ENCODE measurements at regions not wholly inside any gene's neighbourhood (a gene's known extent, or its start where the extent isn't known, plus 50 kb on each side); places are given as distances from the start of the nearest gene placed in this dataset.

DNA sequence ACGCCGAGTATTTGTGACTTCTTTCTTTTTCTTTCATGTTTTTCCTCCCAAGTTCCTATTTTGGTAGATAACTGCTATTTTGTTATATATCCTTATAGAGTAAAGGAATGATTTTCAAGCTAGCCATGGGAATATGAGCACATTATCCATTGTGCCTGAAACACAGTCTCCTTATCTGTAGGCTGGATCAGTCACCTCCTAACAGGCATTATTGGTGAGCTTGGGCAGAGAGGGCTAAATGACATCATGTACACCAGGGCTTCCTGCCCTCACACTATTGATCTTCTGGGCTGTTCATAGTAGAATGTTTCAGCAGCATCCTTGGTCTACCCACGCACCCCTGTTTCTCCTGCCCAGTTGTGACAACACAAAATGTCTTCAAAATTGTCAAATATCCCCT is 88.1 kb upstream of the CTBP2 start:
- H3K9ac ChIP-seq (ENCODE audit: low read depth in 2 of 2, low read length in 2 of 2), result no peak overlapping the region
- H3K4me3 ChIP-seq, result no peak overlapping the region
- H3K36me3 ChIP-seq, result no peaks in the 10 kb centered on the region
- no peak overlapping the region for H3K27ac ChIP-seq
- H3K27me3 ChIP-seq, result no peaks in the 10 kb centered on the region
- intact Hi-C loops (cut with DNase I), result no loop called here
- no peak for DNase-seq
- no peaks in the 10 kb centered on the region for H3K9me3 ChIP-seq
- TF ChIP-seq, protein P1, sequence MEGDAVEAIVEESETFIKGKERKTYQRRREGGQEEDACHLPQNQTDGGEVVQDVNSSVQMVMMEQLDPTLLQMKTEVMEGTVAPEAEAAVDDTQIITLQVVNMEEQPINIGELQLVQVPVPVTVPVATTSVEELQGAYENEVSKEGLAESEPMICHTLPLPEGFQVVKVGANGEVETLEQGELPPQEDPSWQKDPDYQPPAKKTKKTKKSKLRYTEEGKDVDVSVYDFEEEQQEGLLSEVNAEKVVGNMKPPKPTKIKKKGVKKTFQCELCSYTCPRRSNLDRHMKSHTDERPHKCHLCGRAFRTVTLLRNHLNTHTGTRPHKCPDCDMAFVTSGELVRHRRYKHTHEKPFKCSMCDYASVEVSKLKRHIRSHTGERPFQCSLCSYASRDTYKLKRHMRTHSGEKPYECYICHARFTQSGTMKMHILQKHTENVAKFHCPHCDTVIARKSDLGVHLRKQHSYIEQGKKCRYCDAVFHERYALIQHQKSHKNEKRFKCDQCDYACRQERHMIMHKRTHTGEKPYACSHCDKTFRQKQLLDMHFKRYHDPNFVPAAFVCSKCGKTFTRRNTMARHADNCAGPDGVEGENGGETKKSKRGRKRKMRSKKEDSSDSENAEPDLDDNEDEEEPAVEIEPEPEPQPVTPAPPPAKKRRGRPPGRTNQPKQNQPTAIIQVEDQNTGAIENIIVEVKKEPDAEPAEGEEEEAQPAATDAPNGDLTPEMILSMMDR (IDR thresholded peaks at IDR 0.05), result no peak
- no peaks in the 10 kb centered on the region for H3K4me1 ChIP-seq

DNA sequence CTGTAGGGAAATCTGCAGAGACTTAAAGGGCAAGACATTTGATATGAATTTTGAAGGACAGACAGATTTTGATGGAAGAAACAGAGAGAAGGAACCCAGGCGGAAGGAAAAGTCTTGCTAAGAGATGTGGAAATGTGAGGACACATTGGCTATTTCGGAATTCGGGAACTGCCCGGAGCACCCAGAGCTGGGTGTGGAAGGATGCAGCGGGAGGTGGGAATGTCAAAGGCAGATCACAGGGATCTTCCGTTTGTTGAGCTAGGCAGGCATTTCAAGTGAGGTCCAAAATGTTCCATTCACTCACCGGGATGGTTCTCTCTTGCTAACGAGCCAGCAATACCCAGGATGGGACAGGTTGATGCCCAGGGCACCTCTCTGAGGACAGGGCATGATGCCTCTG is 87.2 kb upstream of the CTBP2 start:
- Histone ChIP-seq H3K27ac (no peak overlapping the region), H3K9ac (ENCODE audit: low read depth in 2 of 2, low read length in 2 of 2) (no peak overlapping the region), H3K36me3 (no peaks in the 10 kb centered on the region), H3K27me3 (no peaks in the 10 kb centered on the region), H3K4me3 (no peak overlapping the region), H3K9me3 (no peaks in the 10 kb centered on the region), H3K4me1 (no peaks in the 10 kb centered on the region)
- no peak for DNase-seq
- intact Hi-C loops (cut with DNase I), result no loop called here
- TF ChIP-seq, protein P1 (IDR thresholded peaks at IDR 0.05), result no peak

DNA sequence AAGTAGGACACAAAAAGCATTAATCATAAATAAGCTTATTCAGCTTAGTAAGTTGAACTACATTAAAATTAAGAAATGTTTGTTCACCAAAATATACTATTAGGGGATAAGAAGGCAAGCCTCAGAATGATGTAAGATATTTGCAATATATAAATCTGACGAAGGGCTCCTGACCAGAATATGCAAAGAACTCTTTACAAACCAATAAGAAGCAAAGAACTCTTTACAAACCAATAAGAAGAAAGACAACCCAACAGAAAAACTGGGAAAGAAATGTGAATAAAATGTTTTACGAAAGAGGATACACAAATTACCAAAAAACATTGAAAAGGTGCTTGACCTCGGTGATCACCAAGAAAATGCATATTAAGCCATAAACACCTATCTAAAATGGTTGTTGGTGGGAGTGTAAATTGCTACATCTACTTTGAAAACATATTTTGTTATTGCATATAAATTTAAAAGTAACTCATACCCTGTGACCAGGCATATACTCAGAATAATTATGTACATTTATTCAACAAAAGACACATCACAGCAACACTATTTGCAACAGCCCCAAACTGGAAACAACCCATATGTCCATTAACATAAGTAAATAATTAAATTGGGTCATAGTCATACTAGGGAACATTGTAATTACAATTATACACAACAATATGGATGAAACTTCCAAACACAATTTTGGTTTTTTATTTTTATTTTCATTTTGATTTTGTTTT is 83.3 kb upstream of the CTBP2 start:
- Histone ChIP-seq H3K9me3 (no peaks in the 10 kb centered on the region), H3K27me3 (no peaks in the 10 kb centered on the region), H3K27ac (no peak overlapping the region), H3K4me1 (no peaks in the 10 kb centered on the region), H3K9ac (ENCODE audit: low read depth in 2 of 2, low read length in 2 of 2) (no peak overlapping the region), H3K4me3 (no peak overlapping the region), H3K36me3 (no peaks in the 10 kb centered on the region)
- intact Hi-C loops (cut with DNase I), result no loop called here
- TF ChIP-seq, protein P1 (IDR thresholded peaks at IDR 0.05), result no peak
- DNase-seq, result no peak

DNA sequence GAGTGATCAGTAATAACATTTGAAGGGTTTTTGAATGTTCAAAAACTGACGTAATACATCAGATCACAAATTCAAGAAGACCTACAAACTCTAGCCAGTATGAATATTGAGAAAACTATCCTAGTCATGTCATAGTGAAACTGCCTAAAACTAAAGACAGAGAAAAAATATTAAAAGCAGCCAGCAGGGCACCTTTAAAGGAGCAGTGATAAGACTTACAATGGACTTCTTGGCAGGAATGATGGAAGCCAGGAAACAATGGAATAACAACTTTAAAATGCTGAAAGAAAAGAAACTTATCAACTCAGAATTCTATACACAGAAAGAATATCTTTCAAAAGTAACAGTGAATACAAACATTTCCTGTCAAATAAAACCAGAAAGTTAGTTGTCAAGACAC is 78.3 kb upstream of the CTBP2 start:
- no peaks in the 10 kb centered on the region for H3K4me1 ChIP-seq
- H3K27ac ChIP-seq, result no peak overlapping the region
- no peaks in the 10 kb centered on the region for H3K27me3 ChIP-seq
- no peak overlapping the region for H3K4me3 ChIP-seq
- H3K9ac ChIP-seq (ENCODE audit: low read depth in 2 of 2, low read length in 2 of 2), result no peak overlapping the region
- no peak for DNase-seq
- TF ChIP-seq, protein P1 (IDR thresholded peaks at IDR 0.05), result no peak
- no peaks in the 10 kb centered on the region for H3K9me3 ChIP-seq
- no peaks in the 10 kb centered on the region for H3K36me3 ChIP-seq
- intact Hi-C loops (cut with DNase I), result no loop called here

DNA sequence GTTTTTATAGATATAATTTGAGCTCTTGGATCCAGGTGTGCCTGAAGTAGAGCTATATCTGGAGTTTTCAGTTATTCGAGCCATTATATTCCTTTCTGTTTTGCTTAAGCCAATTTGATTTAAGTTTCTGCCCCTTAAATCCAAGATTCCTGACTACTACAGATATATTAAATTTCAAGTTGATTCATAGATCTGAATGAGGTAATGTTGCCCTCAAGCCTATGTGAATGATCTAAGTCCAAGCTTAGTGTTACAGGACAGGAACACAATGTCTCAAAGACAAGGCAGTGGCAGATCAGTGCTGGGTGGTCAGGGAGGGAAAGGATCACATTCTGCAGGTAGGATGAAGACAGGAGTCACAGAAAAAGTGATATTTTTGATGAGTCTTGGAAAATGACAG is 75.7 kb upstream of the CTBP2 start:
- intact Hi-C loops (cut with DNase I), result no loop called here
- H3K36me3 ChIP-seq, result no peaks in the 10 kb centered on the region
- TF ChIP-seq, protein P1 (IDR thresholded peaks at IDR 0.05), result no peak

More for the DNA sequence above, 75.7 kb upstream of the CTBP2 start:
- Histone ChIP-seq H3K27me3 (no peaks in the 10 kb centered on the region), H3K4me1 (no peaks in the 10 kb centered on the region), H3K9me3 (no peaks in the 10 kb centered on the region), H3K27ac (no peak overlapping the region), H3K4me3 (no peak overlapping the region), H3K9ac (ENCODE audit: low read depth in 2 of 2, low read length in 2 of 2) (no peak overlapping the region)
- no peak for DNase-seq

Measured in colonic mucosa (tissue), 4 donors.